ENCODE measurements at regions not wholly inside any gene's neighbourhood (a gene's known extent, or its start where the extent isn't known, plus 50 kb on each side); places are given as distances from the start of the nearest gene placed in this dataset.

DNA sequence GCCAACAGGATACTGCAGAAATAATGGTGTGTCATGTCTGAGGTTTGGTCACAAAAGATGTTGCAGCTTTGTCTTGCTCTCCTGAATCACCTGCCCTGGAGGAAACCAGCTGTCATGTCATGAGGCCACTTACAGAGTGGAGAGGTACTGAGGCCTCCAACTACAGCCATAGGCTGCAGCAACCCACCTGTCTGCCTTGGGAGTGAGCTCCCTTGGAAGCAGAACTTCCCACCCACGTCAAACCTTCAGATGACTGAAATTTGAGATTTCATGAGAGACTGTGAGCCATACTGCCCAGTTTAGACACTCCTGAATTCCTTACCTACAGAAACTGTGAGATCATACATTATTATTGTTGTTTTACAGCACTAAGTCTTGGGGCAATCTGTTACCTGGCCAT is 475.9 kb downstream of the HS3ST3B1 start (continued):
- no peak for TF ChIP-seq CTBP2 (IDR thresholded peaks at IDR 0.05; ENCODE audit: borderline replicate concordance, insufficient read depth, insufficient read length, low read length)
- no peak for TF ChIP-seq SP4 (IDR thresholded peaks at IDR 0.05; ENCODE audit: low read length)
- no peak for TF ChIP-seq EGR1 (IDR thresholded peaks at IDR 0.05; ENCODE audit: borderline replicate concordance, low read depth, low read length)

All from H1 (cell line).